H1 (cell line): ENCODE measurements at regions not wholly inside any gene's neighbourhood (a gene's known extent, or its start where the extent isn't known, plus 50 kb on each side); places are given as distances from the start of the nearest gene placed in this dataset.

Experiments
- CTCF ChIA-PET: fragments of 300-600 bp; sonication (Branson Sonifier 250); formaldehyde crosslinking; loops from one replicate; lab custom pipeline; 2021; ENCODE audit not compliant: partially characterized antibody; lab: Charles Lee
- POLR2A ChIA-PET: fragments of 300-600 bp; sonication (Branson Sonifier 250); formaldehyde crosslinking; loops from one replicate; lab custom pipeline; 2021; ENCODE audit warnings: inconsistent platforms; ENCODE audit not compliant: partially characterized antibody; lab: Charles Lee
- DNase-seq, 2 experiments: peaks; one replicate each; pipeline versions ENCODE4 v3.0.0 to v3.0.0-alpha.2; 2010 to 2022; ENCODE audit warnings: low spot score in 2 of 2, low read depth in 1 of 2, mixed read lengths in 1 of 2
- FAIRE-seq: peaks from 2 replicates; lab custom pipeline; 2011; peaks lifted over from hg19 to GRCh38; lab: Jason Lieb, UNC
- H2AFZ ChIP-seq: 2 replicates; pipeline ENCODE4 v1.8.1; 2012; ENCODE audit warnings: low read length, inconsistent platforms
- H2AK5ac ChIP-seq: 2 replicates; pipeline ENCODE4 v1.6.1; 2013; ENCODE audit warnings: low read depth, low read length
- H2BK120ac ChIP-seq: replicated peaks from 2 replicates; pipeline ENCODE3; 2013; ENCODE audit warnings: low read depth, low read length, inconsistent platforms
- H2BK12ac ChIP-seq: 2 replicates; pipeline ENCODE4 v1.6.1; 2013; ENCODE audit warnings: low read depth, low read length
- H2BK15ac ChIP-seq: 2 replicates; pipeline ENCODE4 v1.6.1; 2013; ENCODE audit warnings: low read length
- H2BK20ac ChIP-seq: 2 replicates; pipeline ENCODE4 v1.6.1; 2013; ENCODE audit warnings: low read length
- H2BK5ac ChIP-seq: 2 replicates; pipeline ENCODE4 v1.6.1; 2013; ENCODE audit warnings: low read depth, low read length
- H3K14ac ChIP-seq: 2 replicates; pipeline ENCODE4 v1.6.1; 2013; ENCODE audit warnings: inconsistent platforms; ENCODE audit not compliant: insufficient read length
- H3K18ac ChIP-seq: 2 replicates; pipeline ENCODE4 v1.6.1; 2013; ENCODE audit warnings: low read length; ENCODE audit errors: extremely low read depth
- H3K23ac ChIP-seq: 2 replicates; pipeline ENCODE4 v1.6.1; 2013; ENCODE audit warnings: inconsistent platforms; ENCODE audit not compliant: insufficient read length
- H3K23me2 ChIP-seq: 2 replicates; pipeline ENCODE4 v1.6.1; 2013; ENCODE audit warnings: low read depth, low read length
- H3K27ac ChIP-seq: 2 replicates; pipeline ENCODE4 v1.6.1; 2011; ENCODE audit warnings: low read depth, low read length, inconsistent platforms
- H3K27me3 ChIP-seq, 4 experiments: replicated peaks in 1 of 4; 1 replicate in 1 of 4; 2 replicates in 3 of 4; pipeline versions ENCODE4 v1.6.1 to v1.8.1; 2011 to 2013; ENCODE audit warnings: low read length in 3 of 4, mild to moderate bottlenecking in 3 of 4, inconsistent platforms in 2 of 4, mixed read lengths in 2 of 4, moderate library complexity in 1 of 4; ENCODE audit not compliant: control insufficient read depth in 3 of 4, insufficient read depth in 3 of 4; ENCODE audit errors: extremely low read depth in 1 of 4
- H3K36me3 ChIP-seq, 4 experiments: 2 replicates each; pipeline versions ENCODE4 v1.6.1 to v1.8.1; 2011 to 2013; ENCODE audit warnings: mild to moderate bottlenecking in 4 of 4, low read length in 3 of 4, moderate library complexity in 2 of 4, control low read depth in 1 of 4, inconsistent platforms in 1 of 4; ENCODE audit not compliant: insufficient read depth in 4 of 4, control insufficient read depth in 2 of 4
- H3K4ac ChIP-seq: replicated peaks from 2 replicates; pipeline ENCODE3; 2013; ENCODE audit warnings: low read length, low read depth, mixed read lengths, inconsistent platforms; ENCODE audit not compliant: insufficient read length
- H3K4me1 ChIP-seq, 4 experiments: replicated peaks in 1 of 4; 1 replicate in 1 of 4; 2 replicates in 3 of 4; pipeline versions ENCODE4 v1.6.1 to v1.8.1; 2011 to 2013; ENCODE audit warnings: low read length in 3 of 4, inconsistent platforms in 2 of 4, mixed read lengths in 1 of 4; ENCODE audit not compliant: insufficient read depth in 4 of 4, control insufficient read depth in 3 of 4
- H3K4me2 ChIP-seq, 2 experiments: 2 replicates each; pipeline versions ENCODE4 v1.6.1 to v1.8.1; 2011 to 2013; ENCODE audit warnings: low read depth in 2 of 2, low read length in 2 of 2, control low read depth in 1 of 2, inconsistent platforms in 1 of 2, mild to moderate bottlenecking in 1 of 2; ENCODE audit not compliant: insufficient read depth in 1 of 2
- H3K4me3 ChIP-seq, 4 experiments: fragments of 200-600, 300-600 bp in 1 of 4; sonication (generic), shearing (Covaris generic), sonication (Bioruptor Twin) in 1 of 4; 2 replicates each; pipeline versions ENCODE4 v1.5.1 to v1.8.1; 2011 to 2016; ENCODE audit warnings: low read length in 4 of 4, low read depth in 3 of 4, control low read depth in 2 of 4, inconsistent platforms in 2 of 4, mild to moderate bottlenecking in 2 of 4, mixed read lengths in 1 of 4, moderate library complexity in 1 of 4; ENCODE audit not compliant: insufficient read depth in 2 of 4; ENCODE audit errors: extremely low read depth in 1 of 4
- H3K56ac ChIP-seq: replicated peaks from 2 replicates; pipeline ENCODE3; 2013; ENCODE audit warnings: low read depth, mild to moderate bottlenecking, mixed read lengths, low read length, inconsistent platforms; ENCODE audit not compliant: insufficient read length
- H3K79me1 ChIP-seq: 2 replicates; pipeline ENCODE4 v1.6.1; 2013; ENCODE audit warnings: low read depth, low read length, control low read depth
- H3K79me2 ChIP-seq, 2 experiments: 2 replicates each; pipeline versions ENCODE4 v1.6.1 to v1.8.1; 2012 to 2013; ENCODE audit warnings: low read length in 2 of 2, mild to moderate bottlenecking in 2 of 2, inconsistent platforms in 1 of 2; ENCODE audit not compliant: insufficient read depth in 2 of 2, control insufficient read depth in 1 of 2
- H3K9ac ChIP-seq, 4 experiments: replicated peaks in 1 of 4; 1 replicate in 1 of 4; 2 replicates in 3 of 4; pipeline versions ENCODE4 v1.6.1 to v1.8.1; 2011 to 2013; ENCODE audit warnings: low read depth in 3 of 4, low read length in 3 of 4, control low read depth in 2 of 4, mild to moderate bottlenecking in 2 of 4, moderate library complexity in 2 of 4, inconsistent platforms in 1 of 4; ENCODE audit errors: extremely low read depth in 1 of 4
- H3K9me3 ChIP-seq, 2 experiments: 2 replicates each; pipeline versions ENCODE4 v1.6.1 to v1.8.1; 2012 to 2013; ENCODE audit warnings: mild to moderate bottlenecking in 2 of 2, moderate library complexity in 2 of 2, control low read depth in 1 of 2, inconsistent platforms in 1 of 2, low read depth in 1 of 2, low read length in 1 of 2, mixed read lengths in 1 of 2; ENCODE audit not compliant: insufficient read depth in 2 of 2
- H4K20me1 ChIP-seq, 2 experiments: replicated peaks in 1 of 2; 2 replicates each; pipeline versions ENCODE3 to v1.8.1; 2011 to 2013; ENCODE audit warnings: inconsistent platforms in 2 of 2, low read length in 2 of 2, mild to moderate bottlenecking in 1 of 2; ENCODE audit not compliant: insufficient read depth in 2 of 2, control insufficient read depth in 1 of 2
- H4K5ac ChIP-seq: 2 replicates; pipeline ENCODE4 v1.6.1; 2013; ENCODE audit warnings: low read length, low read depth, mixed read lengths, inconsistent platforms; ENCODE audit not compliant: insufficient read length
- H4K8ac ChIP-seq: 2 replicates; pipeline ENCODE4 v1.8.0; 2013; ENCODE audit warnings: mild to moderate bottlenecking, moderate library complexity, low read length, inconsistent platforms; ENCODE audit not compliant: insufficient read depth; ENCODE audit errors: extremely low read depth
- H4K91ac ChIP-seq: replicated peaks from 2 replicates; pipeline ENCODE3; 2013; ENCODE audit warnings: low read length, mixed read lengths, inconsistent platforms; ENCODE audit not compliant: insufficient read length
- BRCA1 ChIP-seq: IDR thresholded peaks from 2 replicates; pipeline ENCODE4 v1.6.1; 2012; ENCODE audit warnings: low read depth, low read length, improper control_type of control experiment
- CHD2 ChIP-seq: IDR thresholded peaks from 2 replicates; pipeline ENCODE4 v1.6.1; 2012; ENCODE audit warnings: low read length, improper control_type of control experiment
- JUN ChIP-seq: IDR thresholded peaks from 2 replicates; pipeline ENCODE4 v1.6.1; 2011; ENCODE audit warnings: low read depth, mild to moderate bottlenecking, improper control_type of control experiment, low read length
- WGBS, 2 experiments: shearing (Covaris generic) in 1 of 2; methylation state at CpG; one replicate each; pipeline versions ENCODE4 v1.1.6 to v1.1.7; 2013 to 2015; ENCODE audit warnings: low lambda C conversion rate in 2 of 2, mixed read lengths in 2 of 2, inconsistent platforms in 1 of 2, low coverage in 1 of 2, missing lambda C conversion rate in 1 of 2; ENCODE audit not compliant: insufficient replicate concordance in 2 of 2, insufficient coverage in 1 of 2, insufficient read length in 1 of 2; ENCODE audit errors: extremely low coverage in 1 of 2, missing lambda C conversion rate in 1 of 2; 5-methylcytosine and 5-hydroxymethylcytosine counted together

DNA sequence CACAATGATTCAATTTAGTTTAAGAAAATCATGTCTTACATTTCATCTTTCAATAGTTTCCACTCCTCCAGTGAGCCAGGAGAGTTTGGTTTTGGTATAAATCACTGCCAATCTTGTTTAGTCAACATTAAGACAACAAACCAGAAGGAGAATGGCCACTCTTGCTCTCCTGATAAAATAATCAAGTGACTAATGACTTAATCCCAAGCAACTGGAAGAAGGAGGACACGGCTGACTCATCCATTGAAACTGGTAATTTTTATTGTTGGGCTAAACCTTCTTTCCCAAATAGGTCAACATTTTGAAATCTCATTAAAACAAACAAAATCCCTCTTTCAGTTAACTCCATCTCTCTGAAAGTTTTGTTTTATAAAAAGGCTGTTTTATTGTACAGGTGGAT lies 230.2 kb downstream of the CLCN4 start:
- Histone ChIP-seq H2BK120ac (no peak overlapping the region), H4K8ac (no peak overlapping the region), H3K27ac (no peak overlapping the region), H3K79me2 (no peaks in the 10 kb centered on the region), H3K27me3 (no peaks in the 10 kb centered on the region), H3K14ac (no peak overlapping the region), H3K18ac (no peak overlapping the region), H3K36me3 (no peaks in the 10 kb centered on the region), H3K9me3 (no peaks in the 10 kb centered on the region), H3K4me3 (no peak overlapping the region), H2BK20ac (no peak overlapping the region), H2BK12ac (no peak overlapping the region), H3K56ac (no peak overlapping the region), H3K9ac (no peak overlapping the region), H4K5ac (no peak overlapping the region), H3K23ac (no peak overlapping the region), H3K4me2 (no peak overlapping the region), H2AK5ac (no peak overlapping the region), H2AFZ (no peak overlapping the region), H4K20me1 (no peaks in the 10 kb centered on the region), H3K23me2 (no peaks in the 10 kb centered on the region), H2BK5ac (no peak overlapping the region), H3K4me1 (no peaks in the 10 kb centered on the region), H2BK15ac (no peak overlapping the region), H4K91ac (no peak overlapping the region), H3K4ac (no peak overlapping the region), H3K79me1 (no peaks in the 10 kb centered on the region)
- POLR2A ChIA-PET = no interaction called here
- CTCF ChIA-PET = no interaction called here
- DNase-seq = no peak
- WGBS, 2 experiments = no CpG with 5 or more reads among the region's 1 CpG
- FAIRE-seq = no peak
- TF ChIP-seq BRCA1 (no peak), JUN (no peak), CHD2 (no peak)
